ENCODE measurements at regions not wholly inside any gene's neighbourhood (a gene's known extent, or its start where the extent isn't known, plus 50 kb on each side); places are given as distances from the start of the nearest gene placed in this dataset.

- no peaks in the 10 kb centered on the region for H3K9me3 ChIP-seq
- H3K27me3 ChIP-seq, result no peaks in the 10 kb centered on the region
- WGBS, 3 donors, result 80 to 91% (median 84%) methylated on average over 2 of the region's 2 CpGs
- no peak for TF ChIP-seq POLR2A (IDR thresholded peaks at IDR 0.05)
- TF ChIP-seq, protein P1, sequence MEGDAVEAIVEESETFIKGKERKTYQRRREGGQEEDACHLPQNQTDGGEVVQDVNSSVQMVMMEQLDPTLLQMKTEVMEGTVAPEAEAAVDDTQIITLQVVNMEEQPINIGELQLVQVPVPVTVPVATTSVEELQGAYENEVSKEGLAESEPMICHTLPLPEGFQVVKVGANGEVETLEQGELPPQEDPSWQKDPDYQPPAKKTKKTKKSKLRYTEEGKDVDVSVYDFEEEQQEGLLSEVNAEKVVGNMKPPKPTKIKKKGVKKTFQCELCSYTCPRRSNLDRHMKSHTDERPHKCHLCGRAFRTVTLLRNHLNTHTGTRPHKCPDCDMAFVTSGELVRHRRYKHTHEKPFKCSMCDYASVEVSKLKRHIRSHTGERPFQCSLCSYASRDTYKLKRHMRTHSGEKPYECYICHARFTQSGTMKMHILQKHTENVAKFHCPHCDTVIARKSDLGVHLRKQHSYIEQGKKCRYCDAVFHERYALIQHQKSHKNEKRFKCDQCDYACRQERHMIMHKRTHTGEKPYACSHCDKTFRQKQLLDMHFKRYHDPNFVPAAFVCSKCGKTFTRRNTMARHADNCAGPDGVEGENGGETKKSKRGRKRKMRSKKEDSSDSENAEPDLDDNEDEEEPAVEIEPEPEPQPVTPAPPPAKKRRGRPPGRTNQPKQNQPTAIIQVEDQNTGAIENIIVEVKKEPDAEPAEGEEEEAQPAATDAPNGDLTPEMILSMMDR (IDR thresholded peaks at IDR 0.05), result no peak
- no peak for TF ChIP-seq EP300 (IDR thresholded peaks at IDR 0.05)
- H3K4me3 ChIP-seq, result no peak overlapping the region
- intact Hi-C loops (cut with DNase I), result no loop called here
- H3K36me3 ChIP-seq, result no peaks in the 10 kb centered on the region
- no peaks in the 10 kb centered on the region for H3K4me1 ChIP-seq (ENCODE audit: insufficient read depth)
- DNase-seq, result no peak
- H3K27ac ChIP-seq, result no peak overlapping the region
Observed at GRCh38 chr7:8823486-8823885, 390.1 kb downstream of the NXPH1 start.

GRCh38 chr7:8827329-8827728, 393.9 kb downstream of the NXPH1 start:
- no peaks in the 10 kb centered on the region for H3K4me1 ChIP-seq (ENCODE audit: insufficient read depth)
- WGBS, 3 donors, result 13 to 40% (median 20%) methylated on average over 1 of the region's 1 CpG
- no peaks in the 10 kb centered on the region for H3K27me3 ChIP-seq
- H3K4me3 ChIP-seq, result no peak overlapping the region
- no peak for TF ChIP-seq EP300 (IDR thresholded peaks at IDR 0.05)
- TF ChIP-seq POLR2A (IDR thresholded peaks at IDR 0.05), result no peak
- TF ChIP-seq, protein P1 (IDR thresholded peaks at IDR 0.05), result no peak
- DNase-seq, result no peak
- no peaks in the 10 kb centered on the region for H3K9me3 ChIP-seq
- no peaks in the 10 kb centered on the region for H3K36me3 ChIP-seq
- intact Hi-C loops (cut with DNase I), result no loop called here
- H3K27ac ChIP-seq, result no peak overlapping the region

DNA sequence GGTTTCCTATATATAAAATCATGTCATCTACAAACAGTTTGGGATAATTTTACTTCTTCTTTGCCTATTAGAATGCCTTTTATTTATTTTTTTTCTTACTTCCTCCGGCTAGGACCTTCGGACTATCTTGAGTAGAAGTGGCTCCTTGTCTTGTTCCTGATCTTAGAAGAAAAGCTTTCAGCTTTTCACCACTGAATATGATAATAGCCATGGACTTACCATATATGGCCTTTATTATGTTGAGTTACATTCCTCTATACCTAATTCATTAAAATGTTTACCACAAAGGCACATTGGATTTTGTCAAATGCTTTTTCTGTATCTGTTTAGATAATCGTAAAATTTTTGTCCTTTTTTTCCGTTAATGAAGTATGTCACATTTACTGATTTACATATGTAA, 395.7 kb downstream of the NXPH1 start:
- intact Hi-C loops (cut with DNase I), result no loop called here
- no peaks in the 10 kb centered on the region for H3K9me3 ChIP-seq
- no peak for TF ChIP-seq EP300 (IDR thresholded peaks at IDR 0.05)
- TF ChIP-seq, protein P1 (IDR thresholded peaks at IDR 0.05), result no peak
- TF ChIP-seq POLR2A (IDR thresholded peaks at IDR 0.05), result no peak
- DNase-seq, result no peak
- no peaks in the 10 kb centered on the region for H3K4me1 ChIP-seq (ENCODE audit: insufficient read depth)
- no peaks in the 10 kb centered on the region for H3K27me3 ChIP-seq
- WGBS, 3 donors, result 80 to 90% (median 87%) methylated on average over 4 of the region's 4 CpGs
- no peak overlapping the region for H3K4me3 ChIP-seq
- no peaks in the 10 kb centered on the region for H3K36me3 ChIP-seq
- H3K27ac ChIP-seq, result no peak overlapping the region

GRCh38 chr7:8831376-8831775, 398.0 kb downstream of the NXPH1 start:
- TF ChIP-seq POLR2A (IDR thresholded peaks at IDR 0.05) (no peak), EP300 (IDR thresholded peaks at IDR 0.05) (no peak)
- TF ChIP-seq, protein P1 (IDR thresholded peaks at IDR 0.05), result no peak
- intact Hi-C loops (cut with DNase I), result no loop called here
- H3K4me3 ChIP-seq, result no peak overlapping the region
- no peaks in the 10 kb centered on the region for H3K27me3 ChIP-seq
- no peaks in the 10 kb centered on the region for H3K9me3 ChIP-seq
- DNase-seq, result no peak
- 71 to 80% (median 79%) methylated on average over 4 of the region's 4 CpGs for WGBS, 3 donors
- no peaks in the 10 kb centered on the region for H3K36me3 ChIP-seq
- H3K27ac ChIP-seq, result no peak overlapping the region
- no peaks in the 10 kb centered on the region for H3K4me1 ChIP-seq (ENCODE audit: insufficient read depth)

GRCh38 chr7:8833355-8833754, 399.9 kb downstream of the NXPH1 start:
- Histone ChIP-seq H3K36me3 (no peaks in the 10 kb centered on the region), H3K27me3 (no peaks in the 10 kb centered on the region), H3K4me1 (ENCODE audit: insufficient read depth) (no peaks in the 10 kb centered on the region), H3K27ac (no peak overlapping the region), H3K9me3 (no peaks in the 10 kb centered on the region), H3K4me3 (no peak overlapping the region)
- no peak for TF ChIP-seq POLR2A (IDR thresholded peaks at IDR 0.05)
- TF ChIP-seq, protein P1 (IDR thresholded peaks at IDR 0.05), result no peak
- no peak for TF ChIP-seq EP300 (IDR thresholded peaks at IDR 0.05)
- 67 to 86% (median 69%) methylated on average over 6 of the region's 6 CpGs for WGBS, 3 donors
- no peak for DNase-seq
- intact Hi-C loops (cut with DNase I), result no loop called here
